ENCODE measurements at regions not wholly inside any gene's neighbourhood (a gene's known extent, or its start where the extent isn't known, plus 50 kb on each side); places are given as distances from the start of the nearest gene placed in this dataset.

DNA sequence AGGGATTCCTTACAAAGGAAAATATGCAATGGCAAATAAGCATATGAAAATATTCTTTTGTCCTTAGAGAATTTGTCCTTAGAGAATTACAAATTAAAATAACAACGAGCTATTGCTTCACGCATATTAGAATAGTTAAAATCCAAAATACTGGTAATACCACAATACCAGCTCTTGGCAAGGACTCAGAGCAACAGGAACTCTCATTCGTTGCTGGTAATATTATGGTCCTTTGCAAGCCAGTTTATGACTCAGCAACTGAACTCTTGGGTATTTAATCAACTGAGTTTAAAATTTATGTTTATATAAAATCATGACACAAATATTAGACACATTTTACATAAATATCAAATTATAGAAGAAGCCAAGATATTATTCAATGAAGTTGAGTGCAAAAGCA is 1730.4 kb downstream of the SI start:
- no peak for TF ChIP-seq ZNF565 (CRISPR knock-in tag; conservative IDR thresholded peaks at IDR 0.05; ENCODE audit: low read depth)
- TF ChIP-seq ZFP3 (CRISPR knock-in tag; IDR thresholded peaks at IDR 0.05), result no peak
- no peak for TF ChIP-seq BACH2 (CRISPR knock-in tag; IDR thresholded peaks at IDR 0.05; ENCODE audit: borderline replicate concordance)
- no peak for TF ChIP-seq SNAI2 (CRISPR knock-in tag; IDR thresholded peaks at IDR 0.05)
- TF ChIP-seq, protein P1, sequence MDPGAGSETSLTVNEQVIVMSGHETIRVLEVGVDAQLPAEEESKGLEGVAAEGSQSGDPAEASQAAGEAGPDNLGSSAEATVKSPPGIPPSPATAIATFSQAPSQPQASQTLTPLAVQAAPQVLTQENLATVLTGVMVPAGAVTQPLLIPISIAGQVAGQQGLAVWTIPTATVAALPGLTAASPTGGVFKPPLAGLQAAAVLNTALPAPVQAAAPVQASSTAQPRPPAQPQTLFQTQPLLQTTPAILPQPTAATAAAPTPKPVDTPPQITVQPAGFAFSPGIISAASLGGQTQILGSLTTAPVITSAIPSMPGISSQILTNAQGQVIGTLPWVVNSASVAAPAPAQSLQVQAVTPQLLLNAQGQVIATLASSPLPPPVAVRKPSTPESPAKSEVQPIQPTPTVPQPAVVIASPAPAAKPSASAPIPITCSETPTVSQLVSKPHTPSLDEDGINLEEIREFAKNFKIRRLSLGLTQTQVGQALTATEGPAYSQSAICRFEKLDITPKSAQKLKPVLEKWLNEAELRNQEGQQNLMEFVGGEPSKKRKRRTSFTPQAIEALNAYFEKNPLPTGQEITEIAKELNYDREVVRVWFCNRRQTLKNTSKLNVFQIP (CRISPR knock-in tag; IDR thresholded peaks at IDR 0.05; ENCODE audit: borderline replicate concordance, low read depth), result no peak
